ENCODE measurements at regions not wholly inside any gene's neighbourhood (a gene's known extent, or its start where the extent isn't known, plus 50 kb on each side); places are given as distances from the start of the nearest gene placed in this dataset.

- TF ChIP-seq CUX1 (IDR thresholded peaks at IDR 0.05; ENCODE audit: insufficient replicate concordance, low read depth, low read length) (no peak), MYC (IDR thresholded peaks at IDR 0.05; ENCODE audit: insufficient read depth, insufficient read length, insufficient replicate concordance, low read length, severe bottlenecking) (no peak), ASH2L (IDR thresholded peaks at IDR 0.05; ENCODE audit: borderline replicate concordance, low read depth) (no peak), GABPA (IDR thresholded peaks at IDR 0.05; ENCODE audit: low read depth) (no peak), IKZF1 (conservative IDR thresholded peaks at IDR 0.05) (no peak), ZNF687 (IDR thresholded peaks at IDR 0.05) (no peak)
Measured at GRCh38 chr20:16846006-16846405, 97.8 kb downstream of the OTOR start (continued).
